Activated CD8-positive, alpha-beta T cell treated with anti-CD3 and anti-CD28 coated beads, Interleukin-2, amount 10 ng/mL, durations not matched to agents 7 days and 5 days (primary cell): ENCODE measurements at regions not wholly inside any gene's neighbourhood (a gene's known extent, or its start where the extent isn't known, plus 50 kb on each side); places are given as distances from the start of the nearest gene placed in this dataset.
"Not testable (repeated sequence)": the region's sequence is repeated elsewhere in the genome, so short reads cannot be mapped to it uniquely, and the experiment has no call there.

ENCODE experiments used
- ATAC-seq: fragments of 150-1000 bp; cut with Tn5 transposase; one replicate; pipeline ENCODE4 v1.10.0; 2021; ENCODE audit warnings: moderate library complexity
- CTCF ChIA-PET: fragments of 350-600 bp; sonication (Branson Sonifier 250); formaldehyde crosslinking; loops from one replicate; lab custom pipeline; 2021; ENCODE audit warnings: antibody characterized with exemption; lab: Charles Lee
- POLR2A ChIA-PET: fragments of 350-600 bp; sonication (Branson Sonifier 250); formaldehyde crosslinking; loops from one replicate; lab custom pipeline; 2021; ENCODE audit warnings: antibody characterized with exemption; lab: Charles Lee
- DNase-seq: peaks from one replicate; pipeline ENCODE4 v3.0.0-alpha.2; 2020
- H3K27ac Mint-ChIP-seq: one replicate; pipeline ENCODE4 v1.8.0; 2021; ENCODE audit warnings: mild to moderate bottlenecking, mixed read lengths
- H3K27me3 Mint-ChIP-seq: one replicate; pipeline ENCODE4 v1.8.0; 2021; ENCODE audit warnings: low read depth, mixed read lengths
- H3K36me3 Mint-ChIP-seq: one replicate; pipeline ENCODE4 v1.8.0; 2021; ENCODE audit warnings: low read depth, mixed read lengths
- H3K4me1 Mint-ChIP-seq: one replicate; pipeline ENCODE4 v1.8.0; 2021; ENCODE audit warnings: low read depth, mixed read lengths
- H3K4me3 Mint-ChIP-seq: one replicate; pipeline ENCODE4 v1.8.0; 2021; ENCODE audit warnings: mild to moderate bottlenecking, mixed read lengths
- H3K9me3 Mint-ChIP-seq: one replicate; pipeline ENCODE4 v1.8.0; 2022; ENCODE audit warnings: mixed read lengths; ENCODE audit not compliant: insufficient read depth

GRCh38 chr5:128825826-128826225 lies 139.5 kb upstream of the SLC27A6 start:
- ChIA-PET POLR2A (no interaction called here), CTCF (no interaction called here)
- Mint-ChIP-seq H3K27ac (no peak overlapping the region), H3K4me1 (no peaks in the 10 kb centered on the region), H3K4me3 (no peak overlapping the region), H3K27me3 (no peaks in the 10 kb centered on the region), H3K36me3 (no peaks in the 10 kb centered on the region), H3K9me3 (peaks cover 4% of the 10 kb centered on the region)
- DNase-seq, result no peak
- ATAC-seq, result no peak

- CTCF ChIA-PET, result no interaction called here
- H3K27me3 Mint-ChIP-seq, result no peaks in the 10 kb centered on the region
- DNase-seq, result no peak
- ATAC-seq, result no peak
- H3K4me1 Mint-ChIP-seq, result no peaks in the 10 kb centered on the region
- no peaks in the 10 kb centered on the region for H3K36me3 Mint-ChIP-seq
- no peak overlapping the region for H3K4me3 Mint-ChIP-seq
- POLR2A ChIA-PET, result no interaction called here
- no peak overlapping the region for H3K27ac Mint-ChIP-seq
- H3K9me3 Mint-ChIP-seq, result peaks cover 4% of the 10 kb centered on the region
Observed at GRCh38 chr5:128826275-128826674, 139.0 kb upstream of the SLC27A6 start.

GRCh38 chr5:128836571-128836970 lies 128.7 kb upstream of the SLC27A6 start:
- ChIA-PET POLR2A (no interaction called here), CTCF (no interaction called here)
- ATAC-seq, result no peak
- Mint-ChIP-seq H3K27ac (no peak overlapping the region), H3K4me3 (no peak overlapping the region), H3K36me3 (no peaks in the 10 kb centered on the region), H3K4me1 (no peaks in the 10 kb centered on the region), H3K9me3 (no peaks in the 10 kb centered on the region), H3K27me3 (no peaks in the 10 kb centered on the region)
- no peak for DNase-seq

- Mint-ChIP-seq H3K4me3 (no peak overlapping the region), H3K4me1 (no peaks in the 10 kb centered on the region), H3K27ac (no peak overlapping the region), H3K27me3 (no peaks in the 10 kb centered on the region), H3K36me3 (no peaks in the 10 kb centered on the region), H3K9me3 (no peaks in the 10 kb centered on the region)
- DNase-seq (no peak), ATAC-seq (no peak)
- CTCF ChIA-PET, result no interaction called here
- POLR2A ChIA-PET, result no interaction called here
Observed at GRCh38 chr5:128838623-128839022, 126.7 kb upstream of the SLC27A6 start.

GRCh38 chr5:128842241-128842640 lies 123.0 kb upstream of the SLC27A6 start:
- no peaks in the 10 kb centered on the region for H3K27me3 Mint-ChIP-seq

GRCh38 chr5:128844354-128844923 lies 120.8 kb upstream of the SLC27A6 start:
- POLR2A ChIA-PET, result no interaction called here
- Mint-ChIP-seq H3K27me3 (no peaks in the 10 kb centered on the region), H3K4me3 (no peak overlapping the region), H3K4me1 (no peaks in the 10 kb centered on the region), H3K36me3 (no peaks in the 10 kb centered on the region), H3K27ac (no peak overlapping the region), H3K9me3 (peaks cover 13% of the 10 kb centered on the region)
- CTCF ChIA-PET, result no interaction called here
- ATAC-seq, result no peak
- DNase-seq, result no peak

More at GRCh38 chr5:128842241-128842640, 123.0 kb upstream of the SLC27A6 start:
- ChIA-PET CTCF (no interaction called here), POLR2A (no interaction called here)
- DNase-seq, result no peak
- H3K36me3 Mint-ChIP-seq, result no peaks in the 10 kb centered on the region
- no peak overlapping the region for H3K27ac Mint-ChIP-seq
- no peak for ATAC-seq
- no peaks in the 10 kb centered on the region for H3K4me1 Mint-ChIP-seq
- no peaks in the 10 kb centered on the region for H3K9me3 Mint-ChIP-seq
- no peak overlapping the region for H3K4me3 Mint-ChIP-seq

- H3K27me3 Mint-ChIP-seq, result no peaks in the 10 kb centered on the region
- H3K36me3 Mint-ChIP-seq, result no peaks in the 10 kb centered on the region
- POLR2A ChIA-PET, result no interaction called here
- ATAC-seq (no peak), DNase-seq (no peak)
- CTCF ChIA-PET, result no interaction called here
- no peaks in the 10 kb centered on the region for H3K4me1 Mint-ChIP-seq
- H3K4me3 Mint-ChIP-seq, result no peak overlapping the region
- H3K9me3 Mint-ChIP-seq, result peaks cover 26% of the 10 kb centered on the region
- H3K27ac Mint-ChIP-seq, result no peak overlapping the region
Observed at GRCh38 chr5:128850049-128850448, 115.2 kb upstream of the SLC27A6 start.

GRCh38 chr5:128854931-128855330 lies 110.4 kb upstream of the SLC27A6 start:
- no peak overlapping the region for H3K4me3 Mint-ChIP-seq
- no peaks in the 10 kb centered on the region for H3K27me3 Mint-ChIP-seq
- H3K9me3 Mint-ChIP-seq, result peaks cover 8% of the 10 kb centered on the region
- POLR2A ChIA-PET, result no interaction called here
- CTCF ChIA-PET, result no interaction called here
- H3K27ac Mint-ChIP-seq, result no peak overlapping the region
- H3K4me1 Mint-ChIP-seq, result no peaks in the 10 kb centered on the region
- no peaks in the 10 kb centered on the region for H3K36me3 Mint-ChIP-seq
- DNase-seq (no peak), ATAC-seq (no peak)

- no peaks in the 10 kb centered on the region for H3K36me3 Mint-ChIP-seq
- no peaks in the 10 kb centered on the region for H3K4me1 Mint-ChIP-seq
- no peak for ATAC-seq
- POLR2A ChIA-PET, result no interaction called here
- no peak overlapping the region for H3K4me3 Mint-ChIP-seq
- CTCF ChIA-PET, result no interaction called here
- DNase-seq, result no peak
- H3K27me3 Mint-ChIP-seq, result no peaks in the 10 kb centered on the region
- H3K27ac Mint-ChIP-seq, result no peak overlapping the region
- no peaks in the 10 kb centered on the region for H3K9me3 Mint-ChIP-seq
Observed at GRCh38 chr5:128857076-128857677, 108.1 kb upstream of the SLC27A6 start.

- no peaks in the 10 kb centered on the region for H3K9me3 Mint-ChIP-seq
- DNase-seq (no peak), ATAC-seq (no peak)
- POLR2A ChIA-PET, result no interaction called here
- CTCF ChIA-PET, result no interaction called here
- no peaks in the 10 kb centered on the region for H3K4me1 Mint-ChIP-seq
- H3K27me3 Mint-ChIP-seq, result no peaks in the 10 kb centered on the region
- no peak overlapping the region for H3K4me3 Mint-ChIP-seq
- H3K36me3 Mint-ChIP-seq, result no peaks in the 10 kb centered on the region
- no peak overlapping the region for H3K27ac Mint-ChIP-seq
Observed at GRCh38 chr5:128858995-128859394, 106.3 kb upstream of the SLC27A6 start.

GRCh38 chr5:128861155-128861554 lies 104.1 kb upstream of the SLC27A6 start:
- DNase-seq, POLR2A ChIA-PET, H3K4me1 Mint-ChIP-seq, H3K4me3 Mint-ChIP-seq, ATAC-seq, H3K27me3 Mint-ChIP-seq, H3K9me3 Mint-ChIP-seq, CTCF ChIA-PET, H3K27ac Mint-ChIP-seq, H3K36me3 Mint-ChIP-seq: not testable (repeated sequence)

- Mint-ChIP-seq H3K27me3 (no peaks in the 10 kb centered on the region), H3K4me1 (no peaks in the 10 kb centered on the region), H3K4me3 (no peak overlapping the region), H3K27ac (no peak overlapping the region), H3K36me3 (no peaks in the 10 kb centered on the region), H3K9me3 (no peaks in the 10 kb centered on the region)
- CTCF ChIA-PET, result no interaction called here
- DNase-seq, result no peak
- no peak for ATAC-seq
- POLR2A ChIA-PET, result no interaction called here
Observed at GRCh38 chr5:128869970-128870369, 95.3 kb upstream of the SLC27A6 start.

GRCh38 chr5:128870373-128870772 lies 94.9 kb upstream of the SLC27A6 start:
- Mint-ChIP-seq H3K36me3 (no peaks in the 10 kb centered on the region), H3K4me3 (no peak overlapping the region)
- no peak for ATAC-seq

More at GRCh38 chr5:128870373-128870772, 94.9 kb upstream of the SLC27A6 start:
- Mint-ChIP-seq H3K4me1 (no peaks in the 10 kb centered on the region), H3K27me3 (no peaks in the 10 kb centered on the region), H3K27ac (no peak overlapping the region), H3K9me3 (no peaks in the 10 kb centered on the region)
- CTCF ChIA-PET, result no interaction called here
- POLR2A ChIA-PET, result no interaction called here
- no peak for DNase-seq
